ENCODE measurements at regions not wholly inside any gene's neighbourhood (a gene's known extent, or its start where the extent isn't known, plus 50 kb on each side); places are given as distances from the start of the nearest gene placed in this dataset.

GRCh38 chr6:43849844-43850243 is 79.8 kb downstream of the VEGFA start:
- no peak for DNase-seq (ENCODE audit: low read depth in 2 of 2)

GRCh38 chr6:43848671-43849391 is 78.8 kb downstream of the VEGFA start:
- DNase-seq (ENCODE audit: low read depth in 2 of 2), result no peak

- DNase-seq (ENCODE audit: low read depth in 2 of 2), result no peak
Measured at GRCh38 chr6:43847741-43848630, 78.0 kb downstream of the VEGFA start.

DNA sequence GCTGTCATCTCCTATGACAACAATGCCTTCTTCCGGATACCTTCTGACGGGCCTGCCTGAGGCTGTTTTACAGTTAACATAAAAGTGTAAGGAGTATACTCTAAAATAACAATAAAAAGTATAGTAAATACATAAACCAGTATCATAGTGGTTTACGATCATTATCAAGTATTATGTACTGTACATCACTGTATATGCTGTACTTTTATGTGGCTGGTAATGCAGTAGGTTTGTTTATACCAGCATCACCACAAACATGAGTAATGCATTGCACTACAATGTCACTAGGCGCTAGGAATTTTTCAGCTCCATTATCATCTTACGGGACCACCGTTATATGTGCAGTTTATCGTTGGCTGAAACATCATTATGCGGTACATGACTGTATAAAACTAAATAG is 76.5 kb downstream of the VEGFA start:
- no peak for DNase-seq (ENCODE audit: low read depth in 2 of 2)

GRCh38 chr6:43845646-43846045 is 75.6 kb downstream of the VEGFA start:
- no peak for DNase-seq (ENCODE audit: low read depth in 2 of 2)

DNA sequence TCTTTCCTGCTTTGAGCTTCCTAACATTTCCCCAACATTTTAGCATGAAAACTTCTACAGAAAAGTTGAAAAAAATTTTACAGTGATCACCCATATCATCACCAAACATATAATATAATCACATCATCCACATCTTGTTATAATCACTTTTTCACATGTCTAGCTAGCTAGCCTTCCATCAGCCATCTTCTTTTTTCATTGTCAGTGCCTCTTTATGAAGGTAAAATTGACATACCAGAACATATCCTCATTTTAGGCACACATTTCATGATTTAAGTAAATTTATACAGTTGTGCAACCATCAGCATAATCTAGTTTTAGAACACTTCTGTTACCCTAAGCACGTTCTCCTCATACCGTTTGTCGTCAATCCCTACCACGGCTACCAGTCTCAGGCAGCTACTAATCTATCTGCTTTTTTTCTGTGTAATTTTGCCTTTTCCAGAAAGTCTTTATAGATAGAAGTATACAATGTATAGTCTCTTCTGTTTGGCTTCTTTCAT is 73.7 kb downstream of the VEGFA start:
- DNase-seq (ENCODE audit: low read depth in 2 of 2), result no peak

DNA sequence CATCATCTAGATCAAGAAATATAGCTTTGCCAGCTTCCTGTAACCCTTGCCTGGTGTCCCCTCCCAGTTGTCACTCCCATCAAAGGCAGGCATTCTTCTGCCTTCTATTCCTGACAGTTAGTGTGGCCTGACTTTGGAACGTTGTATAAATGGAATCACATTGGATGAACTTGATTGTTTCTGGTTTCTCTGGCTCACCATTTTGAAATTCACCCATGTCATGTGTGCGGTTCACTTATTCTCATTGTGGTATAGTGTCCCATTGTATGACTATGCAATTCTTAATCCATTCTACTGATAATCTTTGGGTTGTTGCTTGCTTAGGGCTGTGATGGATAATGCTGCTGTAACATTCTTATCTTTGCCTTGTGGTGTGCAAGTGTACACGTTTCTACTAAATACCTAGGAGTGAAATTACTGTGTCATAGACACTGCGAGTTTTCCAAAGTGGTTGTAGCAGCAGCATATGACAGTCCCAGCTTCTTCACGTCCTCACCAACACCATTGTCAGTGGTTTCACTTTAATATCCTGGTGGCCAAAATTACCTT is 73.2 kb downstream of the VEGFA start:
- DNase-seq (ENCODE audit: low read depth in 2 of 2), result no peak

DNA sequence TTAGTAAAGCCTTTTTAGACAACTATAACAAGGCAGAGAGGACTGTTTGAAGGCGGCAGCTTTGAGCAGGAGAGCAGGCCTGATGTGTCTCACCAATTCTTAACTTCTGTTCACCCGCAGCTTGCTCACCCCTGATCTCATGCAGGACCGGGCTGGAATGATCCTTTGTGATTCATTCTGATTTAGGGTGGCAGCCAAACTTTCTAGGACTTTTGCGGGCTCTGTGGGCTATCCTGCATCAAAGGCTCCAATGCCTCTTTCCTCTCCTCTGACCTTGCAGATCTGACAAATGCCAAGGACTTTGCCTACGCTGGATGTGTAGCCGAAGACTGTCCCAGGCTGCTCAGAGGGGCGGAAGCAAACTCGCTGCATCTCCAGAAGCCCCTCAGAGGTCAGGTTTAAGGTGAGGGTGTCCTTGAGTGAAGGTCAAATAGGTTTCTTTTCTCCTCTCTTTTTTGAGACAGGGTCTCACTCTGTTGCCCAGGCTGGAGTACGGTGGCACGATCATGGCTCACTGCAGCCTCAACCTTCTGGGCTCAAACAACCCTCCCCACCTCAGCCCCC is 72.3 kb downstream of the VEGFA start:
- DNase-seq (ENCODE audit: low read depth in 2 of 2), result no peak

DNA sequence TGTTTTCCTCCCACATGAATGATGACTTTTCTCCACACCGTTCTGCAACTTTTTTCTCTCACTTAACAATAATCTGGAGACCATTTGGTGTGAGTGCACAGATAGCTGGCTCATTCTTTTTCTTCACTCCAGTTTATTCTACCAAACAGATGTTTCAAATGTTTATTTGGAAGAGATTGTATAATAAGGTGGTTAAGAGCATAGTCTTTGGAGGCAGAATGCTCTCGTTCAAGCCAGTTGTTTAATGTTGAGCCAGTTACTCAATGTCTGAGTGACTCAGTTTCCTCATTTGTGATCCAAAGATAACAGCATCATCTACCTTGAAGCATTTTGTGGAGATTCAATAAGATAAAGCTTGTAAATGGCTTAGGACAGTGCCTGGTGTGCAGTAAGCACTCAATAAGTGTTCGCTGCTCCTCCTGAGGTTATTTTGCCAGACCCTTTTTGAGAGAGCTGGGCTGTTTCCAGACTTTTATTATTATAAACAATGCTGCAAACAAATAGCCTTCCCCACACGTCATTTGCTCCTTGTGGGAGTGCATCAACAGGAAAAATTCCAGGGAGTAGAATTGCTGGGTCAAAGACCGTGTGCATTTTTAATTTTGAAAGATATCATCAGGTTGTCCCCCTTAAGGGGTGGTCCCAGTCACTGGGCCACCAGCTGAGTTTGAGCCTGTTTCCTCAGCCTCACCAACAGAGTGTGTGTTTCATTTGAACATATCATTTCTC is 70.6 kb downstream of the VEGFA start:
- no peak for DNase-seq (ENCODE audit: low read depth in 2 of 2)

DNA sequence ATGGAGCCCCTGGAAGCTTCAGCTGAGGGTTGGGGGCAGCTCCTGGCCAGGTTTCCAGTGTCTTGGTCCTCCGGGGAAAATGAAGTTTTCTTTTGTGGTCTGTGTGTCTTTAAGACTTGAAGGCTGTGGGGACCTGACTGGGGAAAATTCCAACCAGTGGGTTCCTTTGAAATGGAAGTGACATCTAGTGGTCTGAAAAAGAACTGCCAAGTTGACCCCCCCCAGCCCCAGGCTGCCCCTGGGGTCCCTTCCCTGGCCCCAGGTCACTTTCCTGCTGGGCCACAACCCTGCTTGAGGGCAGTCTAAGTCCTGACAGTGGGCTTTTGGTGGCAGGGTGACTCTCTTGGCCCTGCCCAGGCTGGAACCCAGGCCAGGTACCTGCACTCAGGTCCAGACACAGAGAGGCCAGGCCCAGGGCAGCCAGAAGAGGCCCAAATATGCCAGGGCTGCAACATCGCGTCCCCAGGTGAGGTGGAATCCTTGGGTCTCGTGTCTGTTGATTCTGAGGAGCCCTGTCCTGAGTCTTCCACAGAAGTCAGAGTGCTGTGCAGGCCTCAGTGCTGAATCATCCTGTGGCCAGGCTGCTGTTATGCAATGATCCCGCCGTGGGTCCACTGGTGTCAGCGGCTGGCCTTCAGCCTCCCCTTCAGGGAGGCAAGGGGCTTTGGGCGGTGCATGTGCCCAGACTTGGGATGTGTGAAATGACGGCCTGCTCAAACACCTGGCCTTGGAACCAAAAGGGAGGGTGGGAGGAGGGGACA is 68.4 kb downstream of the VEGFA start:
- DNase-seq (ENCODE audit: low read depth in 2 of 2), result no peak

DNA sequence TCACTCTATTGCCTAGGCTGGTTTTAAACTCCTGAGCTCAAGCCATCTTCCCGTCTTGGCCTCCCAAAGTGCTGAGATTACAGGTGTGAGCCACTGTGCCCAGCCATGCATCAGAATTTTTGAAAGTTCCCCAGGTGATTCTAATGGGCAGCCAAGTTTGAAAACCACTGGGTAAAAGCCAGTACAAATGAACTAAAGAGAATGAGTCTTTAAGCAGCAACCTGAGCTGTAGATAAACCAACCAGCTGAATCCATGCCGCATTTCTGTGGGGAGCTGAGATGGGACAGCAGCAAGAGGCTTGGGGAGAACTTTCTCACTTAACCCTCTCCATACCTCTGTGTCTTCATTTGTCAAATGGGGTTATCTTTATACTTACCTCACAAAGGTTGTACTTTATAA is 67.5 kb downstream of the VEGFA start:
- DNase-seq (ENCODE audit: low read depth in 2 of 2), result no peak

DNA sequence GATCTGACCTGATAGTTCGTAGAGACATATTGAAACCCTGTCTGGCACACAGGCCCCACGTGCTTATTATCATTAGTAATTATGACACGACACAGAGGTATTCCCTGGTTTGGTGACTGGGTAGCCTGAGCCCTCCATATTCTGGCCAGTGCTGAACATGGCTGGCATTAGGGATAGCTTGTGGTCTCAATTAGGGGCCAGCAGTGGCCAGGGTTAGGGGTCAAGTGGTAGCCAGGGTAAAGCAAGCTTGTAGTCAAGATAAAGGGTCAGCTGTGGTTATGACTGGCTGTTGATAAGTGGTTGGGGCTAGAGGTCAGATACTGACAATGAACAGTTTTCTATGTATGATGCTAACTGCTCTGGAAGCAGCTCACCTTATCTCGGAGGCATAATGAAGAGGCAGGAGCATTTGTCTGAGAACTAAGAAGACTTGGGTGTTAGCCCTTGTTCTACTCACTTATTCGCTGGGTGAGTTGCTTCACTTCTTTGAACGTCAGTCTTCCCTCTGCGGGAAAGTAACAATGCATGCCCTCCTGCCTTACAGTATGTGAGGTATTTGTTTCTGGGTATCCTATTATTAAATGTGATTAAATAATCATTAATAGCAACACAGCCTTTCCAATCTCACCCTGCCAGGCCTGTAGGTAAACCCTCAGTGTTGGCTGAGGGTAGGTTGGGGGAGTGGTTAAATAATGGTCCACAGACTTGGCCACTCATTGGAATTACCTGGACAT is 66.7 kb downstream of the VEGFA start:
- DNase-seq (ENCODE audit: low read depth in 2 of 2), result no peak
